Head of caudate nucleus (tissue), 42 donors: ENCODE measurements at regions not wholly inside any gene's neighbourhood (a gene's known extent, or its start where the extent isn't known, plus 50 kb on each side); places are given as distances from the start of the nearest gene placed in this dataset.
A peak's percentile ranks its signal among the peaks of the same experiment; 100 is the strongest.
"Not testable (repeated sequence)": the region's sequence is repeated elsewhere in the genome, so short reads cannot be mapped to it uniquely, and the experiment has no call there.

Experiments used
- DNase-seq, 42 donors: peaks; one replicate each; pipeline versions ENCODE4 v3.0.0 to v3.0.0-alpha.2; 2020 to 2021; ENCODE audit warnings: mixed read lengths in 7 of 42
- intact Hi-C: fragments of 100-400 bp; cut with DNase I; formaldehyde crosslinking; loops from one replicate; pipeline ENCODE4 v1.15.0; 2022

- DNase-seq = no peak
- intact Hi-C loops = no loop called here
Measured at GRCh38 chr3:144470666-144471065, 499.0 kb downstream of the DIPK2A start.

DNA sequence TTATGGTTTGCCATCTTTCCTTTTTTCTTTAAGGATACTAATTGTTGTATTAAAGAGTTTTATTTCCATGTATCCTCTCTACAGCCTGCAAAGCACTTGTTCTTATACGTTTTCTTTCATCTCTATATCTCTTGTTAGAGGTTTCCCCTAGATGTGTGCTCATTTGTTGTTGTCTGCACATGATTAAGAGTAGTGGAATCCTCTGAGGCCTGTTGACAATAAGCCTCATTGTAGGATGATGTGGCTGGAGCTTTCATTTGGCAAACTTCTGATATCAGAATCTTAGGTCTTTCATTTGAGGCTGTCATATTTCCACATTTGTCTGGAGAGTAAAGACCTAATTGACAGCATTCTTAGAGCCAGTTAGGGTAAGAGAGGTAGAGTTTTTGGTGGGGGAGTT lies 506.0 kb downstream of the DIPK2A start:
- DNase-seq = no peak
- intact Hi-C loops = no loop called here

DNA sequence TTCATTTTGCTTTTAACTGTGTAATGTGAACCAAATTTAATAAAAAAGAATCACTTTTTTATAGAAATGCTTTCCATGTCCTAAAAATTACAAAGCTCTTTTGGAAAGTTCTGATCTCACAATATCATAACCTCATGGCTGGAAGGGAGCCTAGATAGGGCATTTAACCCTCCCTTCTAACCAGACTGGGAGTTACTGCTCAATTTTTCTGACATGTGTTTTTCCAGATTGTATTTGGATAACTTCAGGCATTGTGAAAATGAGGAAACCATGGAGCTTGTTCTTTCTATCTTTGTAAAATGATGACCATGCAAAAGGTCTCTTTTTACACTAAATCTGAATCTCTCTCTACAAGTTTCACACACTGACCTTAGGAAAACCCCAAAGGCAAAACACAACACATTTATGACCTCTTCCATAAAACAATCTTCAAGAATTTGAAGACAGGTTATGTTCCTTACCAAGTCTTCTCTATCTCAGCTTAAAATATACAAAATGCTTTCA lies 508.8 kb downstream of the DIPK2A start:
- DNase-seq = no peak
- intact Hi-C loops = no loop called here

- DNase-seq = no peak
- intact Hi-C loops = no loop called here
Measured at GRCh38 chr3:144482876-144483275, 511.3 kb downstream of the DIPK2A start.

DNA sequence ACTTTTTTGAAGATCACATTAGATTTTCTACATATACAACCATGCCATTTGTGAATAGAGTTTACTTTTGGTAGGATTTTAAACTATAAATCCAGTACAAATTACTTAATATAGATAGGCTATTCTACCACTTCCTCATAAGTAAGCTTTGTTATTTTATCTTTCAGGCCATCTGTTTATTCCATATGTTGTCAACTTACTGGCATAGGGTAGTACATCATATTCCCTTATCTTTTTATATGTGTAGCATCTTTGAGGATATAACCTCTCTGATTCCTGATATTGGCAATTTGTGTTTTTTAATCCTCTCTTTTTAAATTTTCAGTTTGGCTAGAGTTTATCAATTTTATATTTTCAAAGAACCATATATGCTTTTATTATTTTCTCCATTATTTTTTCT lies 515.4 kb downstream of the DIPK2A start:
- DNase-seq = no peak
- intact Hi-C loops = no loop called here

DNA sequence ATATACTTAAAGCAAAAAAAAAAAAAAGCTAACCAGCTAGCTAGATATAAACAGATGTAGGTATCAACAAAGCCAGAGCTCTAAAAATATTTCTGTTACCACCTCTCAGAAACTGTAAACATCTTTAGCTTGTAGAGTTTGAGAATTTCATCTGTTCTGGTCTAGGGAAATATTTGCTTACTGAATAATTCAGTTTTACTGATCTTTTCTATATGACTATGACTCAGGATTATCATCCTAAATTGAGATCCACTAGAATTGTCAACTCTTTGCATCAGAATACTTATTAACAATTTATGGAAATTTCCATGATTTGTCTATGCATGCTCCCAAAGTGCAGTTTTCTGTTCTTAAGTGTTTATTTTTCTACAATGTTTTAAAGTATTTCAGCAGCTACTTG lies 517.3 kb downstream of the DIPK2A start:
- intact Hi-C loops = no loop called here
- no peak for DNase-seq

GRCh38 chr3:144491333-144491732 lies 519.7 kb downstream of the DIPK2A start:
- intact Hi-C loops = no loop called here
- DNase-seq = no peak

GRCh38 chr3:144494651-144495050 lies 523.0 kb downstream of the DIPK2A start:
- not testable (repeated sequence) for DNase-seq

GRCh38 chr3:144496141-144496835 lies 524.7 kb downstream of the DIPK2A start:
- DNase-seq = peak in 22 of 42 donors; percentile 9 to 52 (median 25)
- intact Hi-C loops = no loop called here

More at GRCh38 chr3:144494651-144495050, 523.0 kb downstream of the DIPK2A start:
- intact Hi-C loops = not testable (repeated sequence)

- no peak for DNase-seq
- intact Hi-C loops = no loop called here
Measured at GRCh38 chr3:144497452-144497851, 525.8 kb downstream of the DIPK2A start.

- intact Hi-C loops = no loop called here
Measured at GRCh38 chr3:144499001-144499930, 527.6 kb downstream of the DIPK2A start.

DNA sequence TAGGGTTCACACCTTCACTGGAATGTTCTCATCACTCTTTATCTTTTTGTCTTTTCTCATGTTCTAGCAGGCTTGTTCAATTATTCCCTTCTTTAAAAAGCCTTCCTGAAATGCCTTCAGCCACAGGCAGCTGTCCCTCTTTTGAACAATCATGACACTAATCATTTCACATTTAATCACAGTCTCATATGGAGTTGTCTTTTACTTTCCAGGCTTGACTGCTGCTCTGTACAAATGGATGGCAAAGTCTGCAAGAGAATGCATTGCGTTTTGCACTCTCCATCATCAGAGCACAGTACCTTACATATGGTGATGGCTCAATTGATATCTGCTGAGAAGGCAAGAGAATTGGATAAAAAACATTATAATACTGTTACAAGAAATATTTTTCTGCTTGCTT lies 529.8 kb downstream of the DIPK2A start:
- DNase-seq = no peak
- intact Hi-C loops = no loop called here

More at GRCh38 chr3:144499001-144499930, 527.6 kb downstream of the DIPK2A start:
- no peak for DNase-seq

DNA sequence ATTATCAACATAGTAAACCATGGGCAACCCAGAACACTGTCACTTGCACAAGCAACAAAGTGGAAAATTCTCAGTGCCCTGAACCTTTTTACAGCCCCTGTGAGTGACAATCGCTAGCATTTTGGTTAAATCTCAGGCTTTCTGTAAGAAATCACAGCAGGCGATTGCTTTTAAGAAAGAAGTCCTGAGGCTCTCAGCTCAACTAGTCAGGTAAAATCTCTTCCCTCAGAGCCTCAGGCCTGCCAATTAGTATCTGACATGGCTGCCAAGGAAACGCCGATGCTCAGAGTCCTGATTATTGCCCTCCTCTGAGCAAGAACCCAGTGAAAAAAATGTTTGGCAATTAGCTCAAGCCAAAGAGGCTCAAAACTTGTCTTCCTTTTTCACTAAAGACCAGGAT lies 530.8 kb downstream of the DIPK2A start:
- intact Hi-C loops = no loop called here
- no peak for DNase-seq

- intact Hi-C loops, DNase-seq: not testable (repeated sequence)
Measured at GRCh38 chr3:144506375-144506774, 534.8 kb downstream of the DIPK2A start.

DNA sequence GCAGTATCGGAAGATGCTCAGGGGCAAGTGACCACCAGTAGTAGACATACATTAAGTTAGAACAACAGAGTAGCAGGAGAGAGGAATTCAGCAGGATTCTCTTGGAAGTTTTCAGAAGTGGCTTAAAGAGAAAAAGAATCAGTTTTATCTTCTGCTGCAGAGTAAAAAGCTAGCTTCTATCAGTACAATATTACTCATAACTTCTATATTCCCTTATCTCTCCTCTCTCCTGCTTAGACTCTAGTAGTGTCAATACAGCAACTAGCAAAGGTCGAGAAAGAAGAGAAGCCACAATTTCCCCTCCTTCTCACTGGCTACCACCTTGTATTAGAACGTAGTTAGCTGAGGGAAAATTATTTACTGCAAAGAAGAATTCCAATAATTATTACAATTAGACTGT lies 539.7 kb downstream of the DIPK2A start:
- intact Hi-C loops = no loop called here
- DNase-seq = no peak

DNA sequence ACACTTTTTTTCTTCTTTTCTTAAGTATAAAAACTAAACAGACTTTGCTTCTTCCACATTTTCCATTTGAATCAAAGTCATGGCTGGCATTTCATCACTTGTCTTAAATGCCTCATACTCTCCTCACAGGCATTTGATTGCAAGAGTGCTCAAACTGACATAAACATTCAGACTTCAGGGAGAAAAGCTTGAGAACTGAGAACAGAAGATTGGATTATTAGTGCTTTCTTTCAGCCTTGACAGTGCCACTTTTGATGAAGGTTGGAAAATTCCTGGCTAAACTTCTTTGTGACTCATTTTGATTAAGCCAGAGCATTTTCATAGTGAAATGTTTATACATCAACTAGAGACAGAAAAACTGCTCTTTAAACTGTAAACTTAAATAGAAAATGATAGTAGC lies 544.4 kb downstream of the DIPK2A start:
- DNase-seq = no peak
- intact Hi-C loops = no loop called here

DNA sequence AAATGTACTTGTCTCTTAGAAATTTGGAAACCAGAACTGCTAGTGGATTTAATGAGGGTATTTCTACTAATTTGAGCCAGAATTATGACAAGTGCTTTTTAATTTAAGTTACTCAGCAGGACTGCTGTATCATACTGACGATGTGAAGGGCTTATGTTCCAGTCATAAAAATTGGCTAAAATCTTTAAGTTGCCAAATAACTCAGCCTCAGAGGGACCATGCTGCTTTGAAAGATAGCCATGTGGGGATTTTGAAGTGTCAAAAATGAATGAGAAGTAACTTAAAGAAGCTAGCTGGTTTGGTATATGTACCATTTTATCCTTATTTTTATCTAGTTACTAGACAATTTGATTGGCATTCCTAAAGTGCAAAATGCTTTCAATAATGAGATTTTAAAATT lies 545.0 kb downstream of the DIPK2A start:
- intact Hi-C loops = no loop called here
- no peak for DNase-seq

GRCh38 chr3:144521131-144521530 lies 549.5 kb downstream of the DIPK2A start:
- no peak for DNase-seq
- intact Hi-C loops = no loop called here

DNA sequence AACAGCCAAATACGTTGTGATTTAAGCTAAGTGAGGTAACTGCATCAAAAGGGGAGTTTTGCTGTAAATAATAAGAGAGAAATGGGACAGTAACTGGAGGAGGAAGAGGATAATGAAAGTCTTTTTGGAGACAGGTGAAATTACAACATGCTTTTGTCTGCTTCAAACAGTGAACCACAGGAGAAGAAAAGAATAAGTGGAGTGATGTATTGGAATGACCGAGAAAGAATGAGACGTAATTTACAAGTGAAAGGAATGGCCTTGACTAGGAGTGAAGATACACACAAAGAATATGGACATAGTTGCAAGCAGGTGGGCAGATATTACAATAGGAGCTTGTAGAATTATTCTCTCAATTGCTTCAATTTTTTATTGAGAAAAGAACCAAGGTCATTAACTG lies 550.8 kb downstream of the DIPK2A start:
- DNase-seq = no peak
- intact Hi-C loops = no loop called here

GRCh38 chr3:144523396-144523795 lies 551.8 kb downstream of the DIPK2A start:
- DNase-seq = no peak
- intact Hi-C loops = no loop called here
